ENCODE measurements at regions not wholly inside any gene's neighbourhood (a gene's known extent, or its start where the extent isn't known, plus 50 kb on each side); places are given as distances from the start of the nearest gene placed in this dataset.

- no peak for DNase-seq
Measured at GRCh38 chr3:77967621-77968020, 927.7 kb downstream of the ROBO2 start.

- DNase-seq = no peak
Measured at GRCh38 chr3:77976079-77976478, 936.2 kb downstream of the ROBO2 start.

DNA sequence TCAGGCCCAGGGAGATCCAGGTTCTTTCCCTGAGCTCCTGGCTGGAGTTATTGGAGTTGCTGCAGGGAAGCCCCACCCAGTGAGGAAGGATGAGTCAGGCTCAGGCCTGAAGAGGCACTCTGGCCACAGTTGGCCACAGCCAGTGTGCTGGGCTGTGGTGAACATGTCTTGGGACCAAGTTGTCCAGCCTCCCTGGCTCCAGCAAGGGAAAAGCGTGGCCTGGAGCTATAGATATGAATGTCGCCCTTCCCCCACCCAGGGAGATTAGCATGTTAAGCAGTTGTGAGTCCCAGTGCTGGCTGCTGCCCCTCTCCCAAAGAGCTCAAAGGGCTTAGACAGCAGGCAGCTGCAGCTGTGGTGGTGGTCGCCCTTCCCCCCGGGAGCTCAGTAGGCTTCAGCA lies 963.2 kb downstream of the ROBO2 start:
- no peak for DNase-seq

DNA sequence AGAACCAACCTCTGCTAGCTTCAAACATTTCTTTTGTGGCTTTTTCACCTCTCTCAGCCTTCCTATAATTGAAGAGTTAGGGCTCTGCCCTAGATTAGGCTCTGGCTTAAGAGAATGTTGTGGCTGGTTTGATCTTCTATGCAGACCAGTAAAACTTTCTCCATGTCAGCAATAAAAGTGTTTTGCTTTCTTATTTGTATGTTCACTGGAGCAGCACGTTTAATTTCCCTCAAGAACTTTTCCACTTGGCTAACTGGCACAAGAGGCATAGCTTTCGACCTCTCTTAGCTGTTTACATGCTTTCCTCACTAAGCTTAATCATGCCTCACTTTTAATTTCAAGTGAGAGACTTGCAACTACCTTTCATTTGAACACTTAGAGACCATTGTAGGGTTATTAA lies 964.7 kb downstream of the ROBO2 start:
- DNase-seq = no peak

GRCh38 chr3:78013653-78014052 lies 973.8 kb downstream of the ROBO2 start:
- DNase-seq = no peak

GRCh38 chr3:78015856-78016255 lies 976.0 kb downstream of the ROBO2 start:
- no peak for DNase-seq

DNA sequence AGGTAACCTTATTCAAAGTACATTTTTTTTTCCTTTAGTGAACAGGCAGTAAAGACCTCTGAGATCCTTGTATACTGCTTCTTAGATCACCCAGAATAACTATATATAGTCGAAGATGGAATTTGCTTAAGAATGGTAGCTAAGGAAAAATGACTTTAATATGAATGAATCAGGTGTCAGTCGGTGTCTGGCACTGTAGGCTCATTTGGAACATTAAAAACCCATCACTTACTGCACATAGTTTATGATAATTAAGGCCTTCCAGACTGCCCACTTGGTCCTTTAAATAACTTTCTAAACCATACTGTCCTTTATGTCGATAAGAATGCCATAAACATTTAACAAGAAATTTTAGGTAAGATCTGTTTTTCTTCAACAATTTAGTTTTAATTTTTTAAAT lies 981.8 kb downstream of the ROBO2 start:
- no peak for DNase-seq

GRCh38 chr3:78022232-78022631 lies 982.3 kb downstream of the ROBO2 start:
- DNase-seq = no peak

DNA sequence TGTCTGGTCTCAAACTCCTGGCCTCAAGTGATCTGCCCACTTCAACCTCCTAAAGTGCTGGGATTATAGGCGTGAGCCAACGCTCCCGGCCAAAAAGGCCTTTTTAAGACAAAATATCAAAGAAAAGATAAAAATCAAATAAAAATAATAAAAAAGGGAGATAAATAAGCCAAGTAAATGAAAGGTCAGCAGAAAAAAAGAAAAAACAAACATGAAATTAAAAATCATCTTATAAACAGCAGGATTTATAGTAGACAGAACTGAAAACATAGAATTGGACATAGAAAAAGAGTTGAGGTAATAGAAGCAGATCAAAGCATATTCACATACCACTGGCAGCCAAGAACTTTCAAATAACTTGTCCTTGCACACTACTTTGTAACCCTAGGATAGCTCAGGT lies 983.4 kb downstream of the ROBO2 start:
- DNase-seq = no peak

DNA sequence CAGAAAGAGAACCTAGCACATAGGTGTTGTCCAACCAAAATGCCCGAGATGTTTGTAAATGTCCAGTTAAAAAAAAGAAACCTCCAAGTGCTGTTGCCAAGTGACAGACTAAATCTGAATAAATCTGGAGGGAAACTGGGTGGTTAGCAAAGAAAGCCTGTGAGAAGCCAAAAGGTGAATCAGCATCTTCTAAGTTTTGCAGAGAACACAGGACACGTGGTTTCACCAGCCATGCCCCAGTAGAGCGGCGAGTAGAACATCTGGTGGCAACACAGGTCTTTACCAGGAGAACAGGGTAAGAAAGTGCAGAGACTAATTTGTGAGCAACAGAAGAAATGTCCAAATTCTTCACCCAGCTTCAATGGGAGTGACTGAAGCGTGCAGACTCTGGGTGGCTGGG lies 986.0 kb downstream of the ROBO2 start:
- no peak for DNase-seq

DNA sequence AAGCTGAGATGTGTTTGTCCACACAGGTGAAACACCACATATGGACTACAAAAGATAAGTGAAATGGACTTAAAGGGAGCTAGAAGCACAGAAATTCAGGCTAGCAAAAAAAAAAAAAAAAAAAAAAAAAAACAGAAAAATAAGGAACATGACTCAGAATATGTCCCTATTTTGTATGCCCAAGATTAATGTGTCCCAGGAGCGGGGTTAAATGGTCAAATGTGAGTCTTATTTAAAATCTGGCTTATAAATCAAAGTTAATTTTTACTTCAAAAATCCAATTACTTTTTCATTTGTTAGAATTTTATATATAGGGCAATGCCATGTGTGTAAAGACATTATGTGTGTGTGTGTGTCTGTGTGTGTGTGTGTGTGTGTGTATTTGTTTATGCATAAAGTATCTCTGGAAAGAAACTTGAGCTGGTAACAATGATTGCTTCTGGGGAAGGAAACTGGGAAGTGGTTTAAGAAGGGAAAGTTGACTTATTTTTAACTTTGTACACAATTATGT lies 986.5 kb downstream of the ROBO2 start:
- no peak for DNase-seq

DNA sequence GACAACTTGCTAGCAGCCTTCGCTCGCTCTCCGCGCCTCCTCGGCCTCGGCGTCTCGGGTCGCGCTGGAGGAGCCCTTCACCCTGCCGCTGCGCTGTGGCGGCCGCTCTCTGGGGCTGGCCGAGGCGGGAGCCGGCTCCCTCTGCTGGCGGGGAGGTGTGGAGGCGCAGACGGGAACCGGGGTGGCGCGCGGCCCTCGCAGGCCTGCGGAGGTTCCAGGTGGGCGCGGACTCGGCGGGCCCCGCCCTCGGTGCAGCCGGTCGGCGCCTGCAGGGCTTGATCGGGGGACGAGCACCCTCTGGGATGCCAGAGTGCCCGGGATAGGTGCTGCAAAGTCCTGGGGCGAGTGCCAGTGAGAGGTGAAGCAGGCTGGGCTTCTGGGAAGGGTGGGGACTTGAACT lies 989.9 kb downstream of the ROBO2 start:
- DNase-seq = no peak

DNA sequence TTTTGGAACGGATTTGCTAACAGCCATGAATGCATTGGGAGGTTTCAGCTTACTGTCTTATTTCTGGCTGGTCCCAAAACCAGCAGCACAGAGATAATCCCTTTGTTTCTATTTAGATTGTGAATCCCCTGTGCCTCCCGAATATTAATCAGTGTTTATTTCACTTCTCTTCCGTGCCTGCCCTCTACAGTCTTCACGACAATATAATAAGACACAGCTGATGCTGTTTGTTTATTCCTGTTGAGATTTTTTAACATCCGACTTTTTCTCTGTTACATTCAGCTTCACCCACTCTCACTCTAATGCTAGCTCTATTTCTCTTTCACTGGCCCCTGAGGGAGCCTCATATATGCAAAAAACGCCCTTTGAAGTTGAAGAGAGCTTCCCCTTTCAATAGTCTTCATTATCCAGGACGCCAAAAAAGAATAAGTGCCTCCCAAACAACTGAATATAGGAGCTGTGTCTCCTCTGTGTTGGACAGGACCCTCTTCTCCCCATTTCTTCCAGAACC lies 995.3 kb downstream of the ROBO2 start:
- DNase-seq = no peak

DNA sequence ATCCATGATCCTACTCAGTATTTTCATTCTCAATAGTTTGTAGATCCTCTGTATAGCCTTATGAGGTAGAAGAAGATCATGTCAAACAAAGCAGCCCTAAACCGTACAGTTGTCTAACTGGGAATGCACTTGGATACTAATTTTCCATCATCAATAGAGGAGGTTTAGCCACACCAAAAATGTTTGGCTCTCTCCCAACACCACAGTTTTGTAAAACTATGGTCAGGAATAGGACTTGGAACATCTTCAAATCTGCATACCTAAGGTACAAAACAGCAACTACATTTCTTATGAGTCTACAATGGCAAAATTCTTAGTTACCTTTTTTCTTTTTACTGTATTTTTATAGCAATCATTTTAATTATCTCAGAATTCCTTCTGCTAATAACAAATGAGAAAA lies 1001.6 kb downstream of the ROBO2 start:
- DNase-seq = no peak

DNA sequence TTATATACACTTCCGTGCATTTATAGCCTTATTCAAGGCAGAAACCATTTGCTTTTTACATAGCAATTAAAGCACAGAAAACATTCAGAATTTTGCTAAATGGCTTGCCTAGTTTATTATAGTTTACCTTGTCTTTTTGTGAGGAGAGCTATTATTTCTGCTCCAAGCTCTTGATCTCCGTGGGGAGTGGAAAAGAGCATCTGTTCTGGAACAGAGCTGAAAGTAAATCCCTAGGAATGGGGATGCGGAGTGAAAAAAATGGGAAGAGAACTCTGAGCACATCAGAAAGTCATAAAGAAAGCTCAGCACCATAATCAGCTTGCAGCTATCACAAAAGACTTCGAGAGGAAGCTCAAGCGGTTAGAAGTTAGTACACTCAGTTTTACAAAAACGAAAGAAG lies 1006.7 kb downstream of the ROBO2 start:
- no peak for DNase-seq

DNA sequence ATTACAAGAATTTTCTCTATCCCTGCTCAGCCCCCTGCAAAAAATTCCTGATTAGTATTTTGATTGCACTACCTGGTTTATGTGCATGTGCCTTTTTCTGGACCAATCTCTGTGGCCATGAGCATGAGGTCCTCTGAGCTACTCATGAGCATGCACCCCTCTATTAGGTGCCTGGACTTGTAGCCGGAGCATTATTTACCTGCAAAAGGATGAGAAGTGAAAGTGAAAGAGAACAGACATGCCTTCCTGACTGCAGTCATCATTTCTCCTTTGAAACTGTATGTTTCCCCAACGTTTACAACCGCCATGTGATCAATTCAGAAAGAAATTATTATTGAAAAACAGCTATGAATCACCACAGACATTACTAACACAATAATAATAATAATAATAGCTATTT lies 1008.8 kb downstream of the ROBO2 start:
- no peak for DNase-seq

DNA sequence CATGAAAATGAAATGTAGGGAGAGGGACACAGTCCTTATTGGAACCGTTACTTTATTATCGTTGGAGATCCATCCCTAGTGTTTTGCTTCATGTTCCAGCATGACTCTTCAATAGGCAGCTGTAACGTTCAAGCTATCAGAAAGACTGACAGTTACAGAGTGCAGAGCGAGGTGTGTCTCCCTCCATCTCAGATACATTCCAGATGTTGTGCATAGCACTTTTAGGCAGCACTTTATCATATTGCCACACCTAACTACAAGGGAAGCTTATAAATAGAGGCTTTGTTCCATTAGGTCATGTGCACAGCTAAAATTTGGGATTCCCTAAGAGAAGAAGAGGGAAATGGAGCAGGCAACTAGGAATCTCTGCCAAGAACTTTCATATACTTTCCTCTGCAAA lies 1009.6 kb downstream of the ROBO2 start:
- no peak for DNase-seq

GRCh38 chr3:78050276-78051065 lies 1010.6 kb downstream of the ROBO2 start:
- DNase-seq = no peak

DNA sequence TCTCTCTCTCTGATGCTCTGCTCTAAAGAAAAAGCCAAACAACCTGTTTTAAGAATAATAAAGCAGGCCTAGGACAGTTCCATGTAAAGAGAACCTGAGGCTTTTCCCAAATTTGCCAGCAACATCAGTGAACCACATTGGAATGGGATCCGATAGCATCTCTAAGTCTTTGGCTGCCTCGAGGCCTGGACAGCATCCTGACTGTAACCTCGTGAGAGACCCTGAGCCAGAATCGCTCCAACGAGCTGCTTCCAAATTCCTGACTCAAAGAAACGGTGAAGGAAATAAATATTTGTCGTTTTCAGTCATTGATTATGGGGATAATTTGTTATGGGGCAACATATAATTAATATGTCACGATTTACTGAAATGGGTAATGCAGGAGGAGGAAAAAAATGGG lies 1012.8 kb downstream of the ROBO2 start:
- DNase-seq = no peak

- no peak for DNase-seq
Measured at GRCh38 chr3:78066287-78066686, 1026.4 kb downstream of the ROBO2 start.

DNA sequence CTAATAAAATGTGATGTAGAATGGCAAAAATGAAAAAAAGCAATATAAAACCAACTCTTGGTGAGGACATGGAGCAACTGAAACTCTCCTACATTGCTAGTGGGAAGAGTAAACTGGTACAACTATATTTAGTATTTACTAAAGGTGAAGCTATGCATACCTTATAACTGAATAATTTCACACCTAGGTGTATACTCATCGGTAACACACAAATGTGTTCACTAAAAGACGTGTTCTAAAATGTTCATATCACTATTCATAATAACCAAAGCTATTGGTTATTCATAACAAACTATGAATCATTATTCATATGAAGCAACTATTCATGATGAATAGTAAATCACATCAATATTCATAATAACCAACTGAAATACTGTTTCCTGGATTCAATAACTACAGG lies 1030.3 kb downstream of the ROBO2 start:
- no peak for DNase-seq

DNA sequence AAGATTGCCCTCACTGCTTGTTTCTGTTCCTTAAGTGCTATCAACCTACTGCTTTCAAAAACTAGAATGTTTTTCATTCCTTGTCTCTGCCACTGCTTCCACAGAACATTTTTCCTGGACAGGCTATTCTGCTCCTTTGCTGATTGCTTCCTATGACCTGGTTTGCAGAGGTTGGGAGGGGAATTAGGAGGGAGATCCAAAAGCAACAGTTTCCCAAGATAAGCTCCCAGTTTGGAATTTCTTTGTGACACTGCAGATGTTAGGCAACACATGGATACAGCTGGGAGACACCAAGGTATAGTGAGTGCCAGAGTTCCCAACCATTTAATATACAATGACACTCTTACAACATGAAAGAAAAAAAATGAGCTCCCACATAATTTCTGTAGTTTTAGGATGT lies 1036.5 kb downstream of the ROBO2 start:
- no peak for DNase-seq

DNA sequence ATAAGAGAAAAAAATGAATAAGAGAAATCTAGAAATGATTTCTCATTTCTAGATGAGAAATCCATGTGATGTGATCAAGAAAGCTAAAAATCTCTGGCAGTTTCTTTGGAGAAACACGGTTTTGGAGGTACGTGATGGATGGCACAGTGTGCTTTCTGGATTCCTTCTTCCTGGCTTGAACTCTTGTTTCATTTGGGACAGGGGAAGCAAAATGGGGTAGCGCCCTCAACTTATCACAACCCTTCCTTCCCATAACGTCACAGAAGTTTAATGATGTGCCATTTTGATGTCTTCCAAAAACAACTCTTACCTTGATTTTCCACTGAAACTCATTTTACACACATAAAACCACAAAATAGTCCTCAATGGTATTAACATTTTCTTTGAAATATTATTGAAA lies 1037.3 kb downstream of the ROBO2 start:
- no peak for DNase-seq

DNA sequence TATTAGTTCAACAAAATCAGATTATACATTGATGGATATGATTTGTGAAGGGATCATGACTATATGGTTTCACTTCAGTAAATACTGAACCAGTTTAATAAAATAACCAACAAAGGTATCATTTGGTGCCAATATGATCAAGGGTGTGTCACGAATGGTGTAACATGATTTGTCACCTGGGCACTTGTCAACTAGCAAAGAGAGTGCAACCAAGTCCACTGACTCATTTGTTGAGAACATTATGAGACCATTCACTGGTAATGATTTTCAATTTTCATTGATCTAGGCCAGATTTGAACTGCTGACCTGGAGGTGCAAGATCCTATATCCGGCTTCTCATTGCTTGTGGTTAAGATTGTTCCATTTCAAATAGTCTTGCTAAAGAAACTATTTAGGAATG lies 1037.9 kb downstream of the ROBO2 start:
- no peak for DNase-seq

All from amygdala (tissue), 56 donors.